ENCODE measurements at regions not wholly inside any gene's neighbourhood (a gene's known extent, or its start where the extent isn't known, plus 50 kb on each side); places are given as distances from the start of the nearest gene placed in this dataset.

- TF ChIP-seq POLR2AphosphoS5 (IDR thresholded peaks at IDR 0.05; ENCODE audit: low read depth, low read length): no peak
- no peak for TF ChIP-seq SIN3A (IDR thresholded peaks at IDR 0.05; ENCODE audit: borderline replicate concordance, insufficient read depth, low read length)
- TF ChIP-seq REST (IDR thresholded peaks at IDR 0.05; ENCODE audit: insufficient read depth in 1 of 2, low read depth in 2 of 2, low read length in 2 of 2): no peak
- no peak for TF ChIP-seq TAF1 (IDR thresholded peaks at IDR 0.05; ENCODE audit: borderline replicate concordance, insufficient read depth, low read length)
- TF ChIP-seq FOXP2 (optimal IDR thresholded peaks at IDR 0.05; ENCODE audit: borderline replicate concordance, extremely low read depth, extremely low read length, insufficient read depth): no peak
Observed at GRCh38 chr14:21993837-21994236, 320.2 kb upstream of the OR4E1 start.

GRCh38 chr14:21993070-21993469 lies 319.5 kb upstream of the OR4E1 start:
- no peak for TF ChIP-seq SIN3A (IDR thresholded peaks at IDR 0.05; ENCODE audit: borderline replicate concordance, insufficient read depth, low read length)

GRCh38 chr14:21991130-21991529 lies 317.5 kb upstream of the OR4E1 start:
- no peak for TF ChIP-seq POLR2AphosphoS5 (IDR thresholded peaks at IDR 0.05; ENCODE audit: low read depth, low read length)
- TF ChIP-seq SIN3A (IDR thresholded peaks at IDR 0.05; ENCODE audit: borderline replicate concordance, insufficient read depth, low read length): no peak
- TF ChIP-seq FOXP2 (optimal IDR thresholded peaks at IDR 0.05; ENCODE audit: borderline replicate concordance, extremely low read depth, extremely low read length, insufficient read depth): no peak

GRCh38 chr14:21990116-21990515 lies 316.5 kb upstream of the OR4E1 start:
- TF ChIP-seq POLR2AphosphoS5 (IDR thresholded peaks at IDR 0.05; ENCODE audit: low read depth, low read length): no peak

GRCh38 chr14:21989090-21989489 lies 315.5 kb upstream of the OR4E1 start:
- no peak for TF ChIP-seq REST (IDR thresholded peaks at IDR 0.05; ENCODE audit: insufficient read depth in 1 of 2, low read depth in 2 of 2, low read length in 2 of 2)
- no peak for TF ChIP-seq TAF1 (IDR thresholded peaks at IDR 0.05; ENCODE audit: borderline replicate concordance, insufficient read depth, low read length)
- no peak for TF ChIP-seq FOXP2 (optimal IDR thresholded peaks at IDR 0.05; ENCODE audit: borderline replicate concordance, extremely low read depth, extremely low read length, insufficient read depth)
- no peak for TF ChIP-seq SIN3A (IDR thresholded peaks at IDR 0.05; ENCODE audit: borderline replicate concordance, insufficient read depth, low read length)
- no peak for TF ChIP-seq POLR2AphosphoS5 (IDR thresholded peaks at IDR 0.05; ENCODE audit: low read depth, low read length)

GRCh38 chr14:21988413-21988812 lies 314.8 kb upstream of the OR4E1 start:
- no peak for TF ChIP-seq FOXP2 (optimal IDR thresholded peaks at IDR 0.05; ENCODE audit: borderline replicate concordance, extremely low read depth, extremely low read length, insufficient read depth)
- no peak for TF ChIP-seq TAF1 (IDR thresholded peaks at IDR 0.05; ENCODE audit: borderline replicate concordance, insufficient read depth, low read length)
- TF ChIP-seq SIN3A (IDR thresholded peaks at IDR 0.05; ENCODE audit: borderline replicate concordance, insufficient read depth, low read length): no peak
- TF ChIP-seq REST (IDR thresholded peaks at IDR 0.05; ENCODE audit: insufficient read depth in 1 of 2, low read depth in 2 of 2, low read length in 2 of 2): no peak
- TF ChIP-seq POLR2AphosphoS5 (IDR thresholded peaks at IDR 0.05; ENCODE audit: low read depth, low read length): no peak

- TF ChIP-seq FOXP2 (optimal IDR thresholded peaks at IDR 0.05; ENCODE audit: borderline replicate concordance, extremely low read depth, extremely low read length, insufficient read depth): no peak
- no peak for TF ChIP-seq REST (IDR thresholded peaks at IDR 0.05; ENCODE audit: insufficient read depth in 1 of 2, low read depth in 2 of 2, low read length in 2 of 2)
- no peak for TF ChIP-seq TAF1 (IDR thresholded peaks at IDR 0.05; ENCODE audit: borderline replicate concordance, insufficient read depth, low read length)
- no peak for TF ChIP-seq POLR2AphosphoS5 (IDR thresholded peaks at IDR 0.05; ENCODE audit: low read depth, low read length)
- TF ChIP-seq SIN3A (IDR thresholded peaks at IDR 0.05; ENCODE audit: borderline replicate concordance, insufficient read depth, low read length): no peak
Observed at GRCh38 chr14:21987937-21988336, 314.3 kb upstream of the OR4E1 start.

Measured in PFSK-1 (cell line).